GM19455 (cell line): ENCODE measurements at regions not wholly inside any gene's neighbourhood (a gene's known extent, or its start where the extent isn't known, plus 50 kb on each side); places are given as distances from the start of the nearest gene placed in this dataset.
"Not testable (repeated sequence)": the region's sequence is repeated elsewhere in the genome, so short reads cannot be mapped to it uniquely, and the experiment has no call there.

Experiments used
- ATAC-seq: cut with Tn5 transposase; IDR thresholded peaks from one replicate; pipeline ENCODE4 v1.9.1; 2021; ENCODE audit not compliant: unreplicated experiment

GRCh38 chr3:98702166-98702565, 61.0 kb upstream of the ST3GAL6 start:
- no peak for ATAC-seq

GRCh38 chr3:98705212-98705611, 57.9 kb upstream of the ST3GAL6 start:
- ATAC-seq: no peak

GRCh38 chr3:98705694-98706093, 57.4 kb upstream of the ST3GAL6 start:
- ATAC-seq: no peak

- ATAC-seq: not testable (repeated sequence)
Measured at GRCh38 chr3:98708681-98709080, 54.5 kb upstream of the ST3GAL6 start.

GRCh38 chr3:98709441-98709840, 53.7 kb upstream of the ST3GAL6 start:
- no peak for ATAC-seq

- ATAC-seq: no peak
Measured at GRCh38 chr3:98710067-98710659, 53.0 kb upstream of the ST3GAL6 start.

GRCh38 chr3:98711426-98711825, 51.7 kb upstream of the ST3GAL6 start:
- ATAC-seq: no peak

- no peak for ATAC-seq
Measured at GRCh38 chr3:98712726-98713125, 50.4 kb upstream of the ST3GAL6 start.

GRCh38 chr3:98713332-98713731, 49.8 kb upstream of the ST3GAL6 start:
- not testable (repeated sequence) for ATAC-seq
